ENCODE measurements at regions not wholly inside any gene's neighbourhood (a gene's known extent, or its start where the extent isn't known, plus 50 kb on each side); places are given as distances from the start of the nearest gene placed in this dataset.

GRCh38 chr22:48639896-48640748 is 1187.6 kb downstream of the BRD1 start:
- intact Hi-C loops (cut with DNase I; ENCODE audit: low total_unique reads): no loop called here
- Histone ChIP-seq H3K27me3 (peaks cover 0 to 34% (median 0%) of the 10 kb centered on the region in 3 donors), H3K36me3 (no peaks in the 10 kb centered on the region), H3K4me3 (no peak overlapping the region), H3K27ac (no peak overlapping the region), H3K9me3 (no peaks in the 10 kb centered on the region), H3K4me1 (peaks cover 0 to 5% (median 0%) of the 10 kb centered on the region in 4 donors)
- TF ChIP-seq POLR2A (IDR thresholded peaks at IDR 0.05) (no peak), POLR2AphosphoS5 (IDR thresholded peaks at IDR 0.05) (no peak), CTCF (IDR thresholded peaks at IDR 0.05) (no peak), EP300 (IDR thresholded peaks at IDR 0.05) (no peak)
- peak in 1 of 2 donors; percentile 66 for DNase-seq
- WGBS, 5 donors: 66 to 82% (median 73%) methylated on average over 15 to 26 of the region's 26 CpGs

- Histone ChIP-seq H3K9me3 (no peaks in the 10 kb centered on the region), H3K36me3 (no peaks in the 10 kb centered on the region), H3K4me1 (peaks cover 0 to 5% (median 0%) of the 10 kb centered on the region in 4 donors), H3K4me3 (no peak overlapping the region), H3K27me3 (peaks cover 0 to 35% (median 0%) of the 10 kb centered on the region in 3 donors), H3K27ac (no peak overlapping the region)
- WGBS, 5 donors: 74 to 85% (median 80%) methylated on average over 7 to 19 of the region's 19 CpGs
- DNase-seq: no peak
- intact Hi-C loops (cut with DNase I; ENCODE audit: low total_unique reads): no loop called here
- TF ChIP-seq EP300 (IDR thresholded peaks at IDR 0.05): no peak
- no peak for TF ChIP-seq POLR2A (IDR thresholded peaks at IDR 0.05)
Measured at GRCh38 chr22:48639021-48639795, 1188.5 kb downstream of the BRD1 start.

GRCh38 chr22:48637231-48637630 is 1190.4 kb downstream of the BRD1 start:
- 82 to 94% (median 88%) methylated on average over 15 to 16 of the region's 16 CpGs for WGBS, 5 donors
- H3K4me1 ChIP-seq: peaks cover 0 to 5% (median 0%) of the 10 kb centered on the region in 4 donors
- no peak overlapping the region for H3K27ac ChIP-seq
- intact Hi-C loops (cut with DNase I; ENCODE audit: low total_unique reads): no loop called here
- no peak for TF ChIP-seq POLR2AphosphoS5 (IDR thresholded peaks at IDR 0.05)
- no peak for TF ChIP-seq EP300 (IDR thresholded peaks at IDR 0.05)
- no peak for TF ChIP-seq CTCF (IDR thresholded peaks at IDR 0.05)
- TF ChIP-seq POLR2A (IDR thresholded peaks at IDR 0.05): no peak
- H3K36me3 ChIP-seq: no peaks in the 10 kb centered on the region
- no peak for DNase-seq
- no peaks in the 10 kb centered on the region for H3K9me3 ChIP-seq
- H3K4me3 ChIP-seq: no peak overlapping the region
- H3K27me3 ChIP-seq: peaks cover 0 to 39% (median 0%) of the 10 kb centered on the region in 3 donors

- Histone ChIP-seq H3K4me3 (no peak overlapping the region), H3K9me3 (no peaks in the 10 kb centered on the region), H3K27me3 (peaks cover 0 to 39% (median 0%) of the 10 kb centered on the region in 3 donors), H3K4me1 (peaks cover 0 to 5% (median 0%) of the 10 kb centered on the region in 4 donors), H3K36me3 (no peaks in the 10 kb centered on the region), H3K27ac (no peak overlapping the region)
- TF ChIP-seq CTCF (IDR thresholded peaks at IDR 0.05) (no peak), POLR2A (IDR thresholded peaks at IDR 0.05) (no peak), EP300 (IDR thresholded peaks at IDR 0.05) (no peak), POLR2AphosphoS5 (IDR thresholded peaks at IDR 0.05) (no peak)
- no peak for DNase-seq
- 83 to 100% (median 84%) methylated on average over 1 to 6 of the region's 6 CpGs for WGBS, 5 donors
- intact Hi-C loops (cut with DNase I; ENCODE audit: low total_unique reads): no loop called here
Measured at GRCh38 chr22:48636746-48637145, 1190.9 kb downstream of the BRD1 start.
